T-cell (primary cell): ENCODE measurements at regions not wholly inside any gene's neighbourhood (a gene's known extent, or its start where the extent isn't known, plus 50 kb on each side); places are given as distances from the start of the nearest gene placed in this dataset.

ENCODE experiments used
- ATAC-seq, 4 experiments: fragments of 200-7000 bp in 3 of 4; fragments of 150-1000 bp in 1 of 4; cut with Tn5 transposase; replicated peaks in 1 of 4; 1 replicate in 3 of 4; 2 replicates in 1 of 4; pipeline ENCODE4 v1.10.0; 2021; ENCODE audit warnings: moderate library complexity in 3 of 4, mild to moderate bottlenecking in 2 of 4, moderate number of reproducible peaks in 1 of 4
- CTCF ChIA-PET, 2 donors: fragments of 300-600 bp; sonication (Branson Sonifier 250); formaldehyde crosslinking; loops; one replicate each; lab custom pipeline; 2022; ENCODE audit warnings: antibody characterized with exemption in 2 of 2; lab: Charles Lee
- POLR2A ChIA-PET, 2 donors: fragments of 300-600 bp; sonication (Branson Sonifier 250); formaldehyde crosslinking; loops; one replicate each; lab custom pipeline; 2022; ENCODE audit warnings: antibody characterized with exemption in 2 of 2; lab: Charles Lee
- DNase-seq, 35 experiments: peaks; one replicate each; pipeline versions ENCODE4 v3.0.0 to v3.0.0-alpha.2; 2013 to 2023
- H3K27ac ChIP-seq: one replicate; pipeline ENCODE4 v1.5.1; 2013; ENCODE audit warnings: low read length
- H3K27me3 ChIP-seq, 2 experiments: replicated peaks in 1 of 2; 1 replicate in 1 of 2; 2 replicates in 1 of 2; pipeline versions ENCODE4 v1.6.1 to v1.7.0; 2013; ENCODE audit warnings: low read length in 1 of 2, mixed read lengths in 1 of 2; ENCODE audit not compliant: control insufficient read depth in 2 of 2, insufficient read depth in 2 of 2; ENCODE audit errors: extremely low read depth in 1 of 2
- H3K36me3 ChIP-seq, 2 donors: 1 replicate in 1 of 2; 2 replicates in 1 of 2; pipeline versions ENCODE4 v1.6.1 to v1.7.0; 2013; ENCODE audit warnings: low read length in 1 of 2; ENCODE audit not compliant: control insufficient read depth in 2 of 2, insufficient read depth in 1 of 2; ENCODE audit errors: extremely low read depth in 1 of 2
- H3K4me1 ChIP-seq, 2 experiments: 1 replicate in 1 of 2; 2 replicates in 1 of 2; pipeline versions ENCODE4 v1.6.1 to v1.7.0; 2013; ENCODE audit warnings: low read length in 2 of 2, mixed read lengths in 1 of 2; ENCODE audit not compliant: insufficient read depth in 2 of 2, control insufficient read depth in 1 of 2; ENCODE audit errors: extremely low read depth in 1 of 2
- H3K4me3 ChIP-seq, 2 donors: 1 replicate in 1 of 2; 2 replicates in 1 of 2; pipeline versions ENCODE4 v1.5.1 to v1.7.0; 2013; ENCODE audit warnings: mild to moderate bottlenecking in 2 of 2, low read length in 1 of 2, moderate library complexity in 1 of 2; ENCODE audit not compliant: control insufficient read depth in 1 of 2; ENCODE audit errors: extremely low read depth in 1 of 2
- H3K9me3 ChIP-seq: 2 replicates; pipeline ENCODE4 v1.7.0; 2013
- H3K27ac Mint-ChIP-seq, 2 donors: one replicate each; pipeline ENCODE4 v1.8.0; 2020 to 2021; ENCODE audit warnings: mild to moderate bottlenecking in 2 of 2, mixed read lengths in 2 of 2
- H3K27me3 Mint-ChIP-seq, 2 donors: one replicate each; pipeline ENCODE4 v1.8.0; 2021 to 2022; ENCODE audit warnings: mixed read lengths in 2 of 2
- H3K36me3 Mint-ChIP-seq: one replicate; pipeline ENCODE4 v1.8.0; 2021; ENCODE audit warnings: mixed read lengths
- H3K4me1 Mint-ChIP-seq, 3 donors: one replicate each; pipeline ENCODE4 v1.8.0; 2020 to 2022; ENCODE audit warnings: mixed read lengths in 3 of 3, mild to moderate bottlenecking in 1 of 3
- H3K4me3 Mint-ChIP-seq, 3 donors: one replicate each; pipeline ENCODE4 v1.8.0; 2020 to 2022; ENCODE audit warnings: mild to moderate bottlenecking in 3 of 3, mixed read lengths in 3 of 3, moderate library complexity in 3 of 3
- H3K9me3 Mint-ChIP-seq, 3 donors: one replicate each; pipeline ENCODE4 v1.8.0; 2020 to 2022; ENCODE audit warnings: mixed read lengths in 3 of 3
- WGBS: methylation state at CpG from one replicate; pipeline ENCODE4 v1.1.5; 2013; ENCODE audit warnings: missing lambda C conversion rate; ENCODE audit not compliant: insufficient coverage; 5-methylcytosine and 5-hydroxymethylcytosine counted together

DNA sequence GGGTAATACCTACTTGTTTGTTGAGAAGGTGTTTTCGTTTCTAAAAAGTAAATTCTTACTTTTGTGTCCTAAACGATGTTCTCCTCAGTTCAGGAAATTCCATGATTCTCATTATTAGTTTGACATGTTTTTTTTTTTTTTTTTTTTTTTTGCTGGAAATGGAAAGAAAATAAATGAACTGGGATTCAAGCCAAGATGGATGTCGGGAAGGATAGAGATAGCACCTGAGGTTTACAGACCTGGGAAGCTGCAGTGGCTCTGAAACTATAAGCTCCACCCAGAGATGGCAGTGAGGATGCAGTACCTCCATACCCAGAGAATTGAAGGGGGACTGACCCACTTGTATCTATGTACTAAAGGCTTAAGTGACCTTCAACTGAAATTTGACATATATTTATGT lies 334.6 kb upstream of the TGFBR2 start:
- H3K4me1 ChIP-seq: no peaks in the 10 kb centered on the region
- ChIA-PET CTCF (interaction anchor here in 1 of 2 donors (0.6 kb wide), 1 partner anchor 10 kb away, joined by 4 read pairs; no protein-coding TSS in a partner anchor), POLR2A (no interaction called here)
- Mint-ChIP-seq H3K9me3 (peaks cover 0 to 3% (median 0%) of the 10 kb centered on the region in 3 donors), H3K4me1 (no peaks in the 10 kb centered on the region), H3K27ac (no peak overlapping the region), H3K36me3 (no peaks in the 10 kb centered on the region), H3K27me3 (peaks cover 0 to 4% of the 10 kb centered on the region in 2 donors), H3K4me3 (no peak overlapping the region)
- no peak overlapping the region for H3K4me3 ChIP-seq
- WGBS: no CpG with 5 or more reads among the region's 3 CpGs
- H3K27ac ChIP-seq: no peak overlapping the region
- H3K27me3 ChIP-seq: no peaks in the 10 kb centered on the region
- H3K9me3 ChIP-seq: no peaks in the 10 kb centered on the region
- no peak for DNase-seq
- H3K36me3 ChIP-seq: no peaks in the 10 kb centered on the region
- no peak for ATAC-seq

- ATAC-seq: no peak
- ChIA-PET POLR2A (no interaction called here), CTCF (interaction anchor here in 1 of 2 donors (0.6 kb wide), 1 partner anchor 10 kb away, joined by 3 read pairs; no protein-coding TSS in a partner anchor)
- H3K4me3 Mint-ChIP-seq: no peak overlapping the region
- Histone ChIP-seq H3K4me3 (no peak overlapping the region), H3K27me3 (no peaks in the 10 kb centered on the region), H3K36me3 (no peaks in the 10 kb centered on the region), H3K27ac (no peak overlapping the region), H3K4me1 (no peaks in the 10 kb centered on the region), H3K9me3 (no peaks in the 10 kb centered on the region)
- DNase-seq: no peak
- H3K27me3 Mint-ChIP-seq: peaks cover 0 to 4% of the 10 kb centered on the region in 2 donors
- H3K27ac Mint-ChIP-seq: no peak overlapping the region
- peaks cover 3 to 7% (median 5%) of the 10 kb centered on the region in 3 donors for H3K9me3 Mint-ChIP-seq
- no peaks in the 10 kb centered on the region for H3K4me1 Mint-ChIP-seq
- no CpG with 5 or more reads among the region's 2 CpGs for WGBS
- H3K36me3 Mint-ChIP-seq: no peaks in the 10 kb centered on the region
Measured at GRCh38 chr3:30273304-30274072, 332.9 kb upstream of the TGFBR2 start.

DNA sequence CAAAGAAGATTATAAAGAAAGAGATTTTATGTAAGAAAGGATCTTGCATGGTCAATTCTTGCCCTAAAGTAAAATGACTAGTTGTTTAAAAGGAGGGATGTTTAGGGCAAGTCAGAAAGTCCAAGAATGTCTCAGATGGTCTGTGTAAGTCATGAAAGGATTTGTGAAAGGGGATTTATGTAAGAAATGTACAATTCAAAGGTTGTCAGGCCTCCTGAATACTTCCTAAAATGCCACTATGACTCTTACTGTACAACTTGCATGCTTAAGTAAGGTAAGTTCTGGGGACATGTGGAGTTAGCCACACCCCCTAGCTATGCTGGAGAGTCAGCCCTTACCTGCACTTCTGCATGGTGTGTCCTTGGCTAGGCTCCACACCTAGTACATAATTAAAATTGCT lies 328.9 kb upstream of the TGFBR2 start:
- Mint-ChIP-seq H3K4me1 (no peaks in the 10 kb centered on the region), H3K27me3 (peaks cover 0 to 4% of the 10 kb centered on the region in 2 donors), H3K36me3 (no peaks in the 10 kb centered on the region), H3K9me3 (peaks cover 3 to 7% (median 5%) of the 10 kb centered on the region in 3 donors), H3K4me3 (no peak overlapping the region), H3K27ac (no peak overlapping the region)
- no peaks in the 10 kb centered on the region for H3K27me3 ChIP-seq
- H3K4me1 ChIP-seq: no peaks in the 10 kb centered on the region
- ChIA-PET POLR2A (no interaction called here), CTCF (no interaction called here)
- no peak overlapping the region for H3K4me3 ChIP-seq
- H3K36me3 ChIP-seq: no peaks in the 10 kb centered on the region
- peaks cover 2% of the 10 kb centered on the region for H3K9me3 ChIP-seq
- H3K27ac ChIP-seq: no peak overlapping the region
- no peak for DNase-seq
- no peak for ATAC-seq

GRCh38 chr3:30281526-30281925 lies 324.9 kb upstream of the TGFBR2 start:
- no peak overlapping the region for H3K27ac ChIP-seq
- H3K27me3 ChIP-seq: no peaks in the 10 kb centered on the region
- H3K36me3 Mint-ChIP-seq: no peaks in the 10 kb centered on the region
- ChIA-PET CTCF (no interaction called here), POLR2A (no interaction called here)
- no peaks in the 10 kb centered on the region for H3K4me1 Mint-ChIP-seq
- H3K36me3 ChIP-seq: no peaks in the 10 kb centered on the region
- DNase-seq: no peak
- H3K9me3 Mint-ChIP-seq: peaks cover 0 to 7% (median 5%) of the 10 kb centered on the region in 3 donors
- H3K9me3 ChIP-seq: peaks cover 2% of the 10 kb centered on the region
- no CpG with 5 or more reads among the region's 1 CpG for WGBS
- H3K4me3 ChIP-seq: no peak overlapping the region
- no peaks in the 10 kb centered on the region for H3K27me3 Mint-ChIP-seq
- no peak overlapping the region for H3K27ac Mint-ChIP-seq
- H3K4me3 Mint-ChIP-seq: no peak overlapping the region
- no peak for ATAC-seq
- no peaks in the 10 kb centered on the region for H3K4me1 ChIP-seq

DNA sequence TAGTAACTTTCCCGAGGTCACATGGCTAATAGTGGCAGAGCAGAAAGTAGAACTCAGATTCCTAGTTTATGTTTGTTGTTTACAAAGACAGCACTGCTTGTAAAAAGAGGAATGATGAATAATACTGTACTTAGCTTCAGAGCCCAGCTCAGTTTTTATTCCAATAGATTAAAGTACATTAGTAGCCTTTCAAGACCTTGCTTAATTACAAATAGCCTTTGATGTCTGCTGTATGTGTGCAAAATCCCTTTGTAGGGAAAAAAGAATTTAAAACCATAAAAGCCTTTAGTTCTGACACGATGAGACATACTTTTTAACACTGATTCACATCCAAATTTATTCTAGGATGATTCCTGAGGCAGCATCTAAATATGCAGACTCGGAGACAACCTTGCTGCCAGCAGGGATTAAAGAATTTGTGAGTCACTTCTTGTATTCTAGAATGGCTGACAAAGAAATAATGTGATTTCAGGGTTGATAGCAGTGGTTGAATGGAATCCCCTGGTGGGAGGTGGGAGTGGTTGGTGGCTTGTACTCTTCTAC lies 324.2 kb upstream of the TGFBR2 start:
- WGBS: no CpG with 5 or more reads among the region's 3 CpGs
- Mint-ChIP-seq H3K9me3 (peaks cover 0 to 7% (median 5%) of the 10 kb centered on the region in 3 donors), H3K4me1 (no peaks in the 10 kb centered on the region)

DNA sequence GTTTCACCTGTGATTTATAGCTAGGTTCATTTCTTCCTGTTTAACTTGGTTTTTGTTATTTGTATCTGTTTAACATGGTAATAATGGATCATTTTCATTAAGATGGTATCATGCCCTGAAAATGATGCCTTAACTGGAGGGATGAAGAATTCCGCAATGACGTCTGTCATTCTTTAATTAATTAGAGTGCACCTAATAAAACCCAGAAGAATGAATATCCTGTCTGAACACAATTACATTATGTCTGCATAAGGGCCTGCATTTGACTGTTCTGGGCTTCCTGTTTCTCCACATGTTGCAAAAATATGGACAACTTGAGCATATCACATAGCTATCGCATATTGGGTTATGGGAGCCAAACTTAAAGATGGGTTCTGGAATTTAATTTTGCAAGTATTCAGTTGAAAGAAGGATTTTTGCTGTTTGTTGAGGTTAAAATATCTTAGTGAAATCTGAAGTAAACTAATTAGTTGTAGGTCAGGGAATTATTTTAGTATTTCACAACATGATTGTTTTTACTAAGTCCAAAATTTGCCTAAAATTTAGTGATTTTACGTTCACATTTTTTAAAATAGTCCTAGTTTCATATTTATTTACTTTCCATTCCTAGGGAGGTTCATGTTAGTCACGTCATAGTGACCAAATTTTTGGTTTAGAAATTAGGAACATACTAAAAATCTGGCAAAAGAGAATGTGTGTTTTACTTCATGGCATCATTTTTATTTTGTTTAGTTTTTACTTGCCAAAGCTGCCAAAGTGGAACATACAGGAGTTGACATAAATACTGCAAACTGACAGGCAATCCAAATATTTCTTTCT lies 321.0 kb upstream of the TGFBR2 start:
- H3K4me1 Mint-ChIP-seq: peaks cover 12 to 18% (median 13%) of the 10 kb centered on the region in 3 donors
- no peaks in the 10 kb centered on the region for H3K27me3 Mint-ChIP-seq
- Histone ChIP-seq H3K9me3 (no peaks in the 10 kb centered on the region), H3K36me3 (no peaks in the 10 kb centered on the region), H3K27me3 (no peaks in the 10 kb centered on the region), H3K27ac (no peak overlapping the region), H3K4me1 (peaks cover 0 to 8% of the 10 kb centered on the region in 2 experiments), H3K4me3 (no peak overlapping the region)
- no peaks in the 10 kb centered on the region for H3K9me3 Mint-ChIP-seq
- H3K4me3 Mint-ChIP-seq: no peak overlapping the region
- ChIA-PET POLR2A (no interaction called here), CTCF (interaction anchor here in 1 of 2 donors (0.8 kb wide), 1 partner anchor 40 kb away, joined by 4 read pairs; no protein-coding TSS in a partner anchor)
- no CpG with 5 or more reads among the region's 5 CpGs for WGBS
- ATAC-seq (no peak), DNase-seq (no peak)
- no peaks in the 10 kb centered on the region for H3K36me3 Mint-ChIP-seq
- no peak overlapping the region for H3K27ac Mint-ChIP-seq

More for the DNA sequence above, 324.2 kb upstream of the TGFBR2 start:
- no peak overlapping the region for H3K4me3 ChIP-seq
- H3K36me3 Mint-ChIP-seq: no peaks in the 10 kb centered on the region
- H3K36me3 ChIP-seq: no peaks in the 10 kb centered on the region
- peaks cover 2% of the 10 kb centered on the region for H3K9me3 ChIP-seq
- no peaks in the 10 kb centered on the region for H3K4me1 ChIP-seq
- H3K27ac Mint-ChIP-seq: no peak overlapping the region
- DNase-seq (no peak), ATAC-seq (no peak)
- ChIA-PET POLR2A (no interaction called here), CTCF (no interaction called here)
- H3K27me3 ChIP-seq: no peaks in the 10 kb centered on the region
- H3K27ac ChIP-seq: no peak overlapping the region
- H3K27me3 Mint-ChIP-seq: no peaks in the 10 kb centered on the region
- H3K4me3 Mint-ChIP-seq: no peak overlapping the region
